ENCODE measurements at regions not wholly inside any gene's neighbourhood (a gene's known extent, or its start where the extent isn't known, plus 50 kb on each side); places are given as distances from the start of the nearest gene placed in this dataset.

- TF ChIP-seq, protein P1, sequence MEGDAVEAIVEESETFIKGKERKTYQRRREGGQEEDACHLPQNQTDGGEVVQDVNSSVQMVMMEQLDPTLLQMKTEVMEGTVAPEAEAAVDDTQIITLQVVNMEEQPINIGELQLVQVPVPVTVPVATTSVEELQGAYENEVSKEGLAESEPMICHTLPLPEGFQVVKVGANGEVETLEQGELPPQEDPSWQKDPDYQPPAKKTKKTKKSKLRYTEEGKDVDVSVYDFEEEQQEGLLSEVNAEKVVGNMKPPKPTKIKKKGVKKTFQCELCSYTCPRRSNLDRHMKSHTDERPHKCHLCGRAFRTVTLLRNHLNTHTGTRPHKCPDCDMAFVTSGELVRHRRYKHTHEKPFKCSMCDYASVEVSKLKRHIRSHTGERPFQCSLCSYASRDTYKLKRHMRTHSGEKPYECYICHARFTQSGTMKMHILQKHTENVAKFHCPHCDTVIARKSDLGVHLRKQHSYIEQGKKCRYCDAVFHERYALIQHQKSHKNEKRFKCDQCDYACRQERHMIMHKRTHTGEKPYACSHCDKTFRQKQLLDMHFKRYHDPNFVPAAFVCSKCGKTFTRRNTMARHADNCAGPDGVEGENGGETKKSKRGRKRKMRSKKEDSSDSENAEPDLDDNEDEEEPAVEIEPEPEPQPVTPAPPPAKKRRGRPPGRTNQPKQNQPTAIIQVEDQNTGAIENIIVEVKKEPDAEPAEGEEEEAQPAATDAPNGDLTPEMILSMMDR (IDR thresholded peaks at IDR 0.05), result no peak
- no peak for TF ChIP-seq EZH2 (IDR thresholded peaks at IDR 0.05; ENCODE audit: borderline replicate concordance, insufficient read depth, low read depth, low read length, poor library complexity, severe bottlenecking)
These were observed 271.4 kb downstream of the POLR1F start for GRCh38 chr7:19437446-19437845.

Measured in B cell (primary cell).